ENCODE measurements at regions not wholly inside any gene's neighbourhood (a gene's known extent, or its start where the extent isn't known, plus 50 kb on each side); places are given as distances from the start of the nearest gene placed in this dataset.

- Histone ChIP-seq H3K4me3 (replicated peaks in 1 of 3; ENCODE audit: insufficient read depth in 1 of 3, low read depth in 1 of 3, low read length in 3 of 3) (no peak overlapping the region), H3K9me3 (replicated peaks; ENCODE audit: control insufficient read depth, insufficient read depth, low read length) (no peaks in the 10 kb centered on the region), H3K27me3 (ENCODE audit: control insufficient read depth in 2 of 2, insufficient read depth in 2 of 2, low read length in 2 of 2) (no peaks in the 10 kb centered on the region), H3K79me2 (ENCODE audit: control insufficient read depth, insufficient read depth, low read length) (no peaks in the 10 kb centered on the region), H4K20me1 (replicated peaks; ENCODE audit: control insufficient read depth, extremely low read depth, insufficient read depth, low read length) (no peaks in the 10 kb centered on the region), H3K36me3 (ENCODE audit: control insufficient read depth in 2 of 2, extremely low read depth in 1 of 2, insufficient read depth in 2 of 2, low read length in 2 of 2) (no peaks in the 10 kb centered on the region), H3K9me1 (replicated peaks; ENCODE audit: control insufficient read depth, extremely low read depth, insufficient read depth, low read length) (no peaks in the 10 kb centered on the region), H2AFZ (ENCODE audit: low read depth, low read length) (no peak overlapping the region), H3K4me2 (ENCODE audit: insufficient read depth, low read length) (no peak overlapping the region), H3K9ac (replicated peaks; ENCODE audit: extremely low read depth, insufficient read depth, low read length) (no peak overlapping the region), H3K4me1 (ENCODE audit: control insufficient read depth, extremely low read depth, insufficient read depth, low read length) (no peaks in the 10 kb centered on the region), H3K27ac (ENCODE audit: insufficient read depth, low read depth, low read length) (no peak overlapping the region)
- no peak for TF ChIP-seq EZH2 (IDR thresholded peaks at IDR 0.05; ENCODE audit: borderline replicate concordance, low read depth, low read length, severe bottlenecking)
- TF ChIP-seq POLR2AphosphoS5 (IDR thresholded peaks at IDR 0.05; ENCODE audit: insufficient read depth, low read depth, low read length), result no peak
- dilution Hi-C loops (cut with MboI; ENCODE audit: extremely low pct_ligation_motif_present, low sequenced_read_pairs), result no loop called here
- FAIRE-seq (no peak), DNase-seq (ENCODE audit: low read depth, low spot score) (no peak)
- POLR2A ChIA-PET, result no interaction called here
- CTCF ChIA-PET, result no interaction called here
- intact Hi-C loops (cut with micrococcal nuclease), result no loop called here
- BruUV-seq (replicated peaks), result no TSS peak
These were observed 278.4 kb downstream of the PHF14 start for GRCh38 chr7:11252011-11252607.

GRCh38 chr7:11252705-11253272 is 279.1 kb downstream of the PHF14 start:
- Histone ChIP-seq H3K9ac (replicated peaks; ENCODE audit: extremely low read depth, insufficient read depth, low read length) (no peak overlapping the region), H4K20me1 (replicated peaks; ENCODE audit: control insufficient read depth, extremely low read depth, insufficient read depth, low read length) (no peaks in the 10 kb centered on the region), H3K4me2 (ENCODE audit: insufficient read depth, low read length) (no peak overlapping the region), H3K36me3 (ENCODE audit: control insufficient read depth in 2 of 2, extremely low read depth in 1 of 2, insufficient read depth in 2 of 2, low read length in 2 of 2) (no peaks in the 10 kb centered on the region), H3K27me3 (ENCODE audit: control insufficient read depth in 2 of 2, insufficient read depth in 2 of 2, low read length in 2 of 2) (no peaks in the 10 kb centered on the region), H2AFZ (ENCODE audit: low read depth, low read length) (no peak overlapping the region), H3K4me1 (ENCODE audit: control insufficient read depth, extremely low read depth, insufficient read depth, low read length) (no peaks in the 10 kb centered on the region), H3K9me1 (replicated peaks; ENCODE audit: control insufficient read depth, extremely low read depth, insufficient read depth, low read length) (no peaks in the 10 kb centered on the region), H3K4me3 (replicated peaks in 1 of 3; ENCODE audit: insufficient read depth in 1 of 3, low read depth in 1 of 3, low read length in 3 of 3) (no peak overlapping the region), H3K79me2 (ENCODE audit: control insufficient read depth, insufficient read depth, low read length) (no peaks in the 10 kb centered on the region), H3K27ac (ENCODE audit: insufficient read depth, low read depth, low read length) (no peak overlapping the region), H3K9me3 (replicated peaks; ENCODE audit: control insufficient read depth, insufficient read depth, low read length) (no peaks in the 10 kb centered on the region)
- dilution Hi-C loops (cut with MboI; ENCODE audit: extremely low pct_ligation_motif_present, low sequenced_read_pairs) (no loop called here), intact Hi-C loops (cut with micrococcal nuclease) (no loop called here)
- POLR2A ChIA-PET, result no interaction called here
- CTCF ChIA-PET, result no interaction called here
- no peak for TF ChIP-seq MAX (IDR thresholded peaks at IDR 0.05; ENCODE audit: insufficient read depth, insufficient read length)
- TF ChIP-seq EZH2 (IDR thresholded peaks at IDR 0.05; ENCODE audit: borderline replicate concordance, low read depth, low read length, severe bottlenecking), result no peak
- TF ChIP-seq, protein P1, sequence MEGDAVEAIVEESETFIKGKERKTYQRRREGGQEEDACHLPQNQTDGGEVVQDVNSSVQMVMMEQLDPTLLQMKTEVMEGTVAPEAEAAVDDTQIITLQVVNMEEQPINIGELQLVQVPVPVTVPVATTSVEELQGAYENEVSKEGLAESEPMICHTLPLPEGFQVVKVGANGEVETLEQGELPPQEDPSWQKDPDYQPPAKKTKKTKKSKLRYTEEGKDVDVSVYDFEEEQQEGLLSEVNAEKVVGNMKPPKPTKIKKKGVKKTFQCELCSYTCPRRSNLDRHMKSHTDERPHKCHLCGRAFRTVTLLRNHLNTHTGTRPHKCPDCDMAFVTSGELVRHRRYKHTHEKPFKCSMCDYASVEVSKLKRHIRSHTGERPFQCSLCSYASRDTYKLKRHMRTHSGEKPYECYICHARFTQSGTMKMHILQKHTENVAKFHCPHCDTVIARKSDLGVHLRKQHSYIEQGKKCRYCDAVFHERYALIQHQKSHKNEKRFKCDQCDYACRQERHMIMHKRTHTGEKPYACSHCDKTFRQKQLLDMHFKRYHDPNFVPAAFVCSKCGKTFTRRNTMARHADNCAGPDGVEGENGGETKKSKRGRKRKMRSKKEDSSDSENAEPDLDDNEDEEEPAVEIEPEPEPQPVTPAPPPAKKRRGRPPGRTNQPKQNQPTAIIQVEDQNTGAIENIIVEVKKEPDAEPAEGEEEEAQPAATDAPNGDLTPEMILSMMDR (IDR thresholded peaks at IDR 0.05; ENCODE audit: extremely low read depth in 1 of 2, insufficient read depth in 1 of 2, low read depth in 1 of 2, low read length in 2 of 2), result no peak
- no peak for TF ChIP-seq JUN (IDR thresholded peaks at IDR 0.05; ENCODE audit: borderline replicate concordance, insufficient read depth, insufficient read length, low read depth)
- TF ChIP-seq POLR2AphosphoS5 (IDR thresholded peaks at IDR 0.05; ENCODE audit: insufficient read depth, low read depth, low read length), result no peak
- no peak for TF ChIP-seq POLR2A (IDR thresholded peaks at IDR 0.05; ENCODE audit: low read depth, low read length)
- TF ChIP-seq FOS (IDR thresholded peaks at IDR 0.05; ENCODE audit: borderline replicate concordance, insufficient read depth, low read length), result no peak
- no peak for TF ChIP-seq MYC (IDR thresholded peaks at IDR 0.05; ENCODE audit: low read depth, low read length)
- no peak for TF ChIP-seq GATA2 (IDR thresholded peaks at IDR 0.05; ENCODE audit: insufficient read depth, insufficient read length, low read depth, low read length)
- BruUV-seq (replicated peaks), result no TSS peak
- DNase-seq (ENCODE audit: low read depth, low spot score) (no peak), FAIRE-seq (no peak)

Data from endothelial cell of umbilical vein (primary cell).